IMR-90 (cell line): ENCODE measurements at regions not wholly inside any gene's neighbourhood (a gene's known extent, or its start where the extent isn't known, plus 50 kb on each side); places are given as distances from the start of the nearest gene placed in this dataset.

Experiments
- ATAC-seq: fragments of 200-7000 bp; cut with Tn5 transposase; 2 replicates; pipeline ENCODE4 v1.9.1; 2020; ENCODE audit warnings: low read depth, mild to moderate bottlenecking, moderate library complexity
- BruUV-seq: library from RNA; stranded (reverse); fragments of 400-500 nt; replicated peaks from 2 replicates; lab custom pipeline; 2021; lab: Mats Ljungman, UMichigan
- CTCF ChIA-PET: fragments of 300-600 bp; formaldehyde crosslinking; extraction: SDS; loops from one replicate; lab custom pipeline; 2021; ENCODE audit warnings: antibody characterized with exemption; lab: Yijun Ruan, JAX
- POLR2A ChIA-PET: fragments of 300-600 bp; sonication (Branson Sonifier 250); formaldehyde crosslinking; loops from one replicate; lab custom pipeline; 2022; ENCODE audit warnings: antibody characterized with exemption; ENCODE audit not compliant: unreplicated experiment; lab: Charles Lee
- DNase-seq: peaks from one replicate; pipeline ENCODE4 v3.0.0; 2013
- H2AFZ ChIP-seq: replicated peaks from 2 replicates; pipeline ENCODE3; 2013; ENCODE audit warnings: low read length, mild to moderate bottlenecking; ENCODE audit not compliant: poor library complexity
- H2AK5ac ChIP-seq: 2 replicates; pipeline ENCODE4 v1.6.1; 2013; ENCODE audit warnings: low read depth, low read length, inconsistent platforms
- H2AK9ac ChIP-seq: replicated peaks from 2 replicates; pipeline ENCODE3; 2013; ENCODE audit warnings: mild to moderate bottlenecking, low read depth, low read length, moderate library complexity; ENCODE audit not compliant: poor library complexity
- H2BK120ac ChIP-seq: 2 replicates; pipeline ENCODE4 v1.6.1; 2013; ENCODE audit warnings: low read depth, low read length, inconsistent platforms
- H2BK15ac ChIP-seq: 3 replicates; pipeline ENCODE4 v1.6.1; 2013; ENCODE audit warnings: low read depth, low read length, inconsistent platforms
- H2BK20ac ChIP-seq: 2 replicates; pipeline ENCODE4 v1.6.1; 2013; ENCODE audit warnings: low read depth, mild to moderate bottlenecking, inconsistent platforms, low read length, moderate library complexity
- H2BK5ac ChIP-seq: 2 replicates; pipeline ENCODE4 v1.6.1; 2013; ENCODE audit warnings: mild to moderate bottlenecking, low read depth, low read length, inconsistent platforms; ENCODE audit not compliant: poor library complexity, severe bottlenecking
- H3K14ac ChIP-seq: replicated peaks from 2 replicates; pipeline ENCODE4 v1.6.1; 2013; ENCODE audit warnings: low read depth, low read length, inconsistent platforms
- H3K18ac ChIP-seq: 2 replicates; pipeline ENCODE4 v1.6.1; 2013; ENCODE audit warnings: low read depth, low read length, control low read depth
- H3K23ac ChIP-seq: 2 replicates; pipeline ENCODE4 v1.6.1; 2013; ENCODE audit warnings: low read depth, low read length, inconsistent platforms
- H3K27ac ChIP-seq: 2 replicates; pipeline ENCODE4 v1.5.1; 2013; ENCODE audit warnings: mild to moderate bottlenecking, control low read depth, low read length; ENCODE audit not compliant: insufficient read depth
- H3K27me3 ChIP-seq: 2 replicates; pipeline ENCODE4 v1.6.1; 2013; ENCODE audit warnings: low read length; ENCODE audit not compliant: control insufficient read depth, insufficient read depth
- H3K36me3 ChIP-seq: 2 replicates; pipeline ENCODE4 v1.6.1; 2013; ENCODE audit warnings: low read length, mixed read lengths; ENCODE audit not compliant: control insufficient read depth, insufficient read depth
- H3K4ac ChIP-seq: 2 replicates; pipeline ENCODE4 v1.6.1; 2013; ENCODE audit warnings: low read depth, low read length, inconsistent platforms
- H3K4me1 ChIP-seq: 2 replicates; pipeline ENCODE4 v1.6.1; 2013; ENCODE audit warnings: low read length, mixed read lengths; ENCODE audit not compliant: control insufficient read depth, insufficient read depth
- H3K4me2 ChIP-seq: 2 replicates; pipeline ENCODE4 v1.6.1; 2013; ENCODE audit warnings: low read depth, mild to moderate bottlenecking, control low read depth, low read length, moderate library complexity
- H3K4me3 ChIP-seq: 2 replicates; pipeline ENCODE4 v1.5.1; 2013; ENCODE audit warnings: low read depth, mild to moderate bottlenecking, control low read depth, low read length, moderate library complexity; ENCODE audit not compliant: insufficient read depth
- H3K56ac ChIP-seq: 2 replicates; pipeline ENCODE4 v1.6.1; 2013; ENCODE audit warnings: low read length, inconsistent platforms; ENCODE audit not compliant: insufficient read depth; ENCODE audit errors: extremely low read depth
- H3K79me1 ChIP-seq, 2 experiments: 2 replicates each; pipeline ENCODE4 v1.6.1; 2013; ENCODE audit warnings: low read length in 2 of 2, inconsistent platforms in 1 of 2, low read depth in 1 of 2
- H3K9ac ChIP-seq: 2 replicates; pipeline ENCODE4 v1.6.1; 2013; ENCODE audit warnings: low read depth, low read length, control low read depth
- H3K9me1 ChIP-seq: 2 replicates; pipeline ENCODE4 v1.6.1; 2013; ENCODE audit warnings: low read length, inconsistent platforms; ENCODE audit not compliant: insufficient read depth
- H3K9me3 ChIP-seq: 2 replicates; pipeline ENCODE4 v1.6.1; 2013; ENCODE audit warnings: low read length; ENCODE audit not compliant: control insufficient read depth, insufficient read depth
- H4K20me1 ChIP-seq: 2 replicates; pipeline ENCODE4 v1.6.1; 2013; ENCODE audit warnings: low read length, inconsistent platforms; ENCODE audit not compliant: insufficient read depth
- H4K5ac ChIP-seq: 2 replicates; pipeline ENCODE4 v1.6.1; 2013; ENCODE audit warnings: mild to moderate bottlenecking, low read depth, low read length, control low read depth
- H4K8ac ChIP-seq, 2 experiments: 2 replicates each; pipeline ENCODE4 v1.6.1; 2013; ENCODE audit warnings: low read depth in 2 of 2, low read length in 2 of 2, control low read depth in 1 of 2, inconsistent platforms in 1 of 2
- H4K91ac ChIP-seq: 2 replicates; pipeline ENCODE4 v1.6.1; 2013; ENCODE audit warnings: low read depth, low read length, inconsistent platforms; ENCODE audit not compliant: insufficient read depth
- BHLHE40 ChIP-seq: fragments of 150-350 bp; IDR thresholded peaks from 2 replicates; pipeline ENCODE4 v1.6.1; 2016; ENCODE audit warnings: mild to moderate bottlenecking, low read depth, low read length
- CEBPB ChIP-seq: IDR thresholded peaks from 2 replicates; pipeline ENCODE4 v1.6.1; 2012; ENCODE audit warnings: low read depth, low read length, improper control_type of control experiment
- CHD1 ChIP-seq: IDR thresholded peaks from 2 replicates; pipeline ENCODE4 v1.6.1; 2012; ENCODE audit warnings: low read depth, low read length, improper control_type of control experiment
- CTCF ChIP-seq: conservative IDR thresholded peaks from 2 replicates; pipeline ENCODE4 v1.5.1; 2012; ENCODE audit warnings: mild to moderate bottlenecking, low read depth, low read length, improper control_type of control experiment
- FOS ChIP-seq: fragments of 150-350 bp; IDR thresholded peaks from 2 replicates; pipeline ENCODE4 v1.6.1; 2016; ENCODE audit warnings: low read depth, low read length
- MAFK ChIP-seq: IDR thresholded peaks from 2 replicates; pipeline ENCODE4 v1.6.1; 2012; ENCODE audit warnings: low read depth, low read length, improper control_type of control experiment
- MAZ ChIP-seq: IDR thresholded peaks from 2 replicates; pipeline ENCODE4 v1.6.1; 2012; ENCODE audit warnings: low read depth, mild to moderate bottlenecking, low read length, improper control_type of control experiment, moderate library complexity, borderline replicate concordance
- MXI1 ChIP-seq: IDR thresholded peaks from 2 replicates; pipeline ENCODE4 v1.6.1; 2012; ENCODE audit warnings: low read depth, mild to moderate bottlenecking, low read length, moderate library complexity, borderline replicate concordance
- NFE2L2 ChIP-seq: fragments of 150-350 bp; IDR thresholded peaks from 2 replicates; pipeline ENCODE4 v1.6.1; 2016; ENCODE audit warnings: low read depth, mild to moderate bottlenecking, low read length
- POLR2A ChIP-seq: IDR thresholded peaks from 2 replicates; pipeline ENCODE4 v1.6.1; 2012; ENCODE audit warnings: mild to moderate bottlenecking, low read depth, low read length
- RAD21 ChIP-seq: IDR thresholded peaks from 2 replicates; pipeline ENCODE4 v1.6.1; 2012; ENCODE audit warnings: low read length, improper control_type of control experiment
- RCOR1 ChIP-seq: IDR thresholded peaks from 2 replicates; pipeline ENCODE4 v1.6.1; 2012; ENCODE audit warnings: mild to moderate bottlenecking, low read length, improper control_type of control experiment; ENCODE audit not compliant: insufficient replicate concordance
- RFX5 ChIP-seq: IDR thresholded peaks from 2 replicates; pipeline ENCODE4 v1.8.0; 2012; ENCODE audit warnings: low read depth, mild to moderate bottlenecking, low read length, moderate library complexity
- SMC3 ChIP-seq: fragments of 150-350 bp; IDR thresholded peaks from 2 replicates; pipeline ENCODE4 v1.6.1; 2016; ENCODE audit warnings: low read depth, mild to moderate bottlenecking, antibody characterized with exemption, low read length, moderate library complexity
- USF2 ChIP-seq: fragments of 150-350 bp; IDR thresholded peaks from 2 replicates; pipeline ENCODE4 v1.6.1; 2017; ENCODE audit warnings: mild to moderate bottlenecking, antibody characterized with exemption, low read length, low read depth
- WGBS, 2 experiments: methylation state at CpG; one replicate each; pipeline versions ENCODE4 v1.1.5 to v1.1.7; 2013; ENCODE audit warnings: missing lambda C conversion rate in 2 of 2; ENCODE audit not compliant: insufficient read length in 1 of 2; ENCODE audit errors: extremely low coverage in 2 of 2; 5-methylcytosine and 5-hydroxymethylcytosine counted together
- dilution Hi-C: fragments of 300-500 bp; cut with HindIII; formaldehyde crosslinking; loops from one replicate; pipeline ENCODE4 v1.14.3; 2018; ENCODE audit warnings: low sequenced_read_pairs; ENCODE audit not compliant: unreplicated experiment
- in situ Hi-C: fragments of 300-500 bp; cut with MboI; formaldehyde crosslinking; loops from 3 replicates; pipeline ENCODE4 v1.14.3; 2019; ENCODE audit warnings: low sequenced_read_pairs, inconsistent platforms, mixed read lengths
- intact Hi-C: fragments of 100-400 bp; cut with micrococcal nuclease; formaldehyde crosslinking; loops from 2 replicates; pipeline ENCODE4 v1.10.0; 2022

GRCh38 chr20:22511943-22512910 is 72.1 kb downstream of the FOXA2 start (continued):
- TF ChIP-seq CEBPB, result no peak

- intact Hi-C loops (no loop called here), in situ Hi-C loops (no loop called here), dilution Hi-C loops (no loop called here)
- Histone ChIP-seq H3K27ac (no peak overlapping the region), H3K9ac (no peak overlapping the region), H4K91ac (no peak overlapping the region), H2BK15ac (no peak overlapping the region), H3K9me1 (no peaks in the 10 kb centered on the region), H3K14ac (no peak overlapping the region), H3K9me3 (peaks cover under 1% of the 10 kb centered on the region; the same call in 1 of the 2 replicates), H2AFZ (no peak overlapping the region), H3K18ac (no peak overlapping the region), H3K4ac (no peak overlapping the region), H2AK9ac (no peak overlapping the region), H2BK5ac (no peak overlapping the region), H2BK120ac (no peak overlapping the region), H3K4me2 (no peak overlapping the region), H4K8ac (no peak overlapping the region), H2BK20ac (no peak overlapping the region), H2AK5ac (no peak overlapping the region), H3K4me3 (no peak overlapping the region), H3K27me3 (no peaks in the 10 kb centered on the region), H3K4me1 (no peaks in the 10 kb centered on the region), H3K56ac (no peak overlapping the region), H3K79me1 (no peaks in the 10 kb centered on the region), H3K36me3 (no peaks in the 10 kb centered on the region), H4K5ac (no peak overlapping the region), H4K20me1 (no peaks in the 10 kb centered on the region), H3K23ac (no peak overlapping the region)
- ChIA-PET POLR2A (no interaction called here), CTCF (no interaction called here)
- BruUV-seq, result no TSS peak
- WGBS, 2 experiments, result no CpG with 5 or more reads among the region's 3 CpGs
- no peak for ATAC-seq
- no peak for TF ChIP-seq FOS
- TF ChIP-seq NFE2L2, result no peak
- TF ChIP-seq BHLHE40, result no peak
- TF ChIP-seq MAFK, result no peak
- TF ChIP-seq CTCF, result no peak
- TF ChIP-seq POLR2A, result no peak
- TF ChIP-seq RAD21, result no peak
- TF ChIP-seq CEBPB, result no peak
- TF ChIP-seq RCOR1, result no peak
- no peak for TF ChIP-seq RFX5
- no peak for TF ChIP-seq MXI1
- TF ChIP-seq USF2, result no peak
- no peak for TF ChIP-seq MAZ
- TF ChIP-seq SMC3, result no peak
- TF ChIP-seq CHD1, result no peak
- DNase-seq, result no peak
Measured at GRCh38 chr20:22509843-22510147, 74.6 kb downstream of the FOXA2 start.
